ENCODE measurements at regions not wholly inside any gene's neighbourhood (a gene's known extent, or its start where the extent isn't known, plus 50 kb on each side); places are given as distances from the start of the nearest gene placed in this dataset.

DNA sequence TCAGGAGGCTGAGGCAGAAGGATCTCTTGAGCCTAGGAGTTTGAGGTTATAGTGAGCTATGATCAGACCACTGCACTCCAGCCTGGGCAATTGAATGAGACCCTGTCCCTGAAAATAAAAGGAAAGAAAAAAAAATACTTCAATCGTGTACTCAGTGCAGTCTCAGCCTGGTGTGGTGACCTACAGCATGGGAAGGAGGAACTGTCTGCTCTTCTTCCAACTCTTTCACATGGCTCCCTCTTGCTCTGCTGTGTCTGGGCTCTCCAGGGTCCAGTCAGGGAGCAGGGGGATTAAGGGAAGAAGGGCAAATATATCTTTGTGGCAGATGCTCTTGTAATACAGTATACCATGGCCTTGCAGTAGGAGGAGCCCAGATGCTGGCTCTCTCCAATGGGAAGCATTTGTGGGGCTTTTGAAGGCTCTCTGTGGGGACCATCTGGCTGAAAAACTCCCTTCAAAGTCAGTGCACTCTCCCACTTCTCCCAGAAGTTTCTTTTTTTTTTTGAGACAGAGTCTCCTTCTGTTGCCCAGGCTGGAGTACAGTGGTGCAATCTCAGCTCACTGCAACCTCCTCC, 76.6 kb upstream of the TMPO start:
- DNase-seq (ENCODE audit: low read depth): no peak
- H3K4me3 ChIP-seq (ENCODE audit: control insufficient read depth, low read depth, low read length): no peak overlapping the region
- TF ChIP-seq CTCF (IDR thresholded peaks at IDR 0.05; ENCODE audit: control insufficient read depth, insufficient read depth, low read depth, low read length, missing control alignments): no peak

DNA sequence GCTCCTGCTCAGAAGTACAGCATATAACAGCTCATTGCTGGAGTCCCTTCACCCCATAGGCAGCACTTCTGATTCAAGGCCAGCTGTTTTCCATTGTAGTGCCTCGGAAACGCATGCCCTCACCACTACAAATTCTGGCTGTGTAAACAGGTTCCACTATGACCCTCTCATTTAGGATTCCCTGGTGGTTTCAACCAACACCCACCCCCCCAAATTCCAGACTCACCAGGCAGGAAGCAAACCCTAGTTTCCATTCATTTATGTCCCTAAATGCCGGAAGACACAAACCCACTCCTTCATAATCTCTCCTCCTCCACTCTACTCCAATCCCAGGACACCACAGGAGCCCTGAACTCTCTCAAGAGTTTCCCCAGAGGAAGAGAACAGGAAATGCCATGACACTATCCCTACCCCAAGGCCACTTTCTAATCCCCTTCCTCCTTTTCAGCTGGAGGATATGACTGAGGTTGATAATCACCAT, 75.9 kb upstream of the TMPO start:
- no peak for TF ChIP-seq CTCF (IDR thresholded peaks at IDR 0.05; ENCODE audit: control insufficient read depth, insufficient read depth, low read depth, low read length, missing control alignments)
- no peak for DNase-seq (ENCODE audit: low read depth)
- no peak overlapping the region for H3K4me3 ChIP-seq (ENCODE audit: control insufficient read depth, low read depth, low read length)

- H3K4me3 ChIP-seq (ENCODE audit: control insufficient read depth, low read depth, low read length): no peak overlapping the region
- TF ChIP-seq CTCF (IDR thresholded peaks at IDR 0.05; ENCODE audit: control insufficient read depth, insufficient read depth, low read depth, low read length, missing control alignments): no peak
- DNase-seq (ENCODE audit: low read depth): peak; percentile 95
Measured at GRCh38 chr12:98439981-98440581, 75.3 kb upstream of the TMPO start.

GRCh38 chr12:98446060-98446459, 69.3 kb upstream of the TMPO start:
- no peak for TF ChIP-seq CTCF (IDR thresholded peaks at IDR 0.05; ENCODE audit: control insufficient read depth, insufficient read depth, low read depth, low read length, missing control alignments)
- H3K4me3 ChIP-seq (ENCODE audit: control insufficient read depth, low read depth, low read length): no peak overlapping the region
- no peak for DNase-seq (ENCODE audit: low read depth)

GRCh38 chr12:98446682-98447081, 68.7 kb upstream of the TMPO start:
- no peak for DNase-seq (ENCODE audit: low read depth)
- no peak overlapping the region for H3K4me3 ChIP-seq (ENCODE audit: control insufficient read depth, low read depth, low read length)
- TF ChIP-seq CTCF (IDR thresholded peaks at IDR 0.05; ENCODE audit: control insufficient read depth, insufficient read depth, low read depth, low read length, missing control alignments): no peak

- DNase-seq (ENCODE audit: low read depth): no peak
- no peak for TF ChIP-seq CTCF (IDR thresholded peaks at IDR 0.05; ENCODE audit: control insufficient read depth, insufficient read depth, low read depth, low read length, missing control alignments)
Measured at GRCh38 chr12:98449584-98449983, 65.8 kb upstream of the TMPO start.

More at GRCh38 chr12:98449584-98449983, 65.8 kb upstream of the TMPO start:
- H3K4me3 ChIP-seq (ENCODE audit: control insufficient read depth, low read depth, low read length): no peak overlapping the region
